Lower leg skin (tissue), 3 donors: ENCODE measurements at regions not wholly inside any gene's neighbourhood (a gene's known extent, or its start where the extent isn't known, plus 50 kb on each side); places are given as distances from the start of the nearest gene placed in this dataset.

Experiments used
- CTCF ChIP-seq, 3 donors: fragments of 450-650 bp; IDR thresholded peaks; one replicate each; pipeline ENCODE4 v1.5.1; 2016; ENCODE audit warnings: antibody characterized with exemption in 3 of 3, mild to moderate bottlenecking in 3 of 3, moderate library complexity in 2 of 3
- POLR2A ChIP-seq, 2 donors: fragments of 450-650 bp; IDR thresholded peaks; one replicate each; pipeline ENCODE4 v1.6.1; 2016 to 2017; ENCODE audit warnings: antibody characterized with exemption in 2 of 2, mild to moderate bottlenecking in 1 of 2, moderate library complexity in 1 of 2

DNA sequence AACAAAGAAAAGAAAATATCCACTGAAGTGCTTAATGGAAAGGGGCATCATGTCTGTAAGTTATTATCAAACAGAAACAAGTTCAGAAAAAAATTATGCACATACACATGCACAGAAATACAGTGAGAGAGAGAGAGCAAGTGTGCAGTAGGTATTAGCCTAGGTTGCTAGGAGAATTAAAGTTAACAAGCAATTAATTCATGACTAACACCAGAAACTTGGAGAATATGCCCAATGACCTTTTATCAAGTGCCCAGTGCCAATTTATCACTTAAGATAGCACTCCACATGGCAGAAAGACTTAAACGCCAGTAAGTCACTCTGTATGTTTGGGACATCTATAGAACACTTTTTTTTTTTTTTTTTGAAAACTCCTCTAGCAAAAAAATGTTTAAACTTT is 56.2 kb upstream of the SLC16A1 start:
- no peak for TF ChIP-seq CTCF (IDR thresholded peaks at IDR 0.05)
- no peak for TF ChIP-seq POLR2A (IDR thresholded peaks at IDR 0.05)
